ENCODE measurements at regions not wholly inside any gene's neighbourhood (a gene's known extent, or its start where the extent isn't known, plus 50 kb on each side); places are given as distances from the start of the nearest gene placed in this dataset.

DNA sequence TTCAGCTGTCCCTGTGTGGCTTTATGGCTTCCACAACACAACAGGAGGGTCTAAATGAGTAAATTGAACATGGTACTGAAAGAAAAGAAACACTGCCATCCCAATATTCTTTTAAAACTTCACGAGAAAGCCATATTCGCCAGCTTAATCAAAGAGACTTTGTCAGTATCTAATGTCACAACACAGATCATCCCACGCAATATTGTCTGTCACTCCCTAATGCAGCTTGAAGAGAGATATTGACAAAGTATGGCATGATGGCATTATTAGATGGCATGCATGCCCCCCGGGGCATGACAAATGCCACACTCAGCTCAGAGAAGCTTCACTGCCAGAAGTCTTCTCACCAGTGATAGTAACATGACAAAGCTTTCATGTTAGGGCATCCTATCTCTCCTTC, 197.8 kb downstream of the TTC8 start:
- POLR2A ChIA-PET, result no interaction called here
- DNase-seq (ENCODE audit: extremely low spot score), result no peak
- CTCF ChIA-PET, result interaction anchor here (0.9 kb wide), 1 partner anchor 21 kb away, joined by 3 read pairs; no protein-coding TSS in a partner anchor
- TF ChIP-seq, protein P1, sequence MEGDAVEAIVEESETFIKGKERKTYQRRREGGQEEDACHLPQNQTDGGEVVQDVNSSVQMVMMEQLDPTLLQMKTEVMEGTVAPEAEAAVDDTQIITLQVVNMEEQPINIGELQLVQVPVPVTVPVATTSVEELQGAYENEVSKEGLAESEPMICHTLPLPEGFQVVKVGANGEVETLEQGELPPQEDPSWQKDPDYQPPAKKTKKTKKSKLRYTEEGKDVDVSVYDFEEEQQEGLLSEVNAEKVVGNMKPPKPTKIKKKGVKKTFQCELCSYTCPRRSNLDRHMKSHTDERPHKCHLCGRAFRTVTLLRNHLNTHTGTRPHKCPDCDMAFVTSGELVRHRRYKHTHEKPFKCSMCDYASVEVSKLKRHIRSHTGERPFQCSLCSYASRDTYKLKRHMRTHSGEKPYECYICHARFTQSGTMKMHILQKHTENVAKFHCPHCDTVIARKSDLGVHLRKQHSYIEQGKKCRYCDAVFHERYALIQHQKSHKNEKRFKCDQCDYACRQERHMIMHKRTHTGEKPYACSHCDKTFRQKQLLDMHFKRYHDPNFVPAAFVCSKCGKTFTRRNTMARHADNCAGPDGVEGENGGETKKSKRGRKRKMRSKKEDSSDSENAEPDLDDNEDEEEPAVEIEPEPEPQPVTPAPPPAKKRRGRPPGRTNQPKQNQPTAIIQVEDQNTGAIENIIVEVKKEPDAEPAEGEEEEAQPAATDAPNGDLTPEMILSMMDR (IDR thresholded peaks at IDR 0.05; ENCODE audit: control extremely low read depth, extremely low read depth, low read depth, missing control alignments), result no peak

DNA sequence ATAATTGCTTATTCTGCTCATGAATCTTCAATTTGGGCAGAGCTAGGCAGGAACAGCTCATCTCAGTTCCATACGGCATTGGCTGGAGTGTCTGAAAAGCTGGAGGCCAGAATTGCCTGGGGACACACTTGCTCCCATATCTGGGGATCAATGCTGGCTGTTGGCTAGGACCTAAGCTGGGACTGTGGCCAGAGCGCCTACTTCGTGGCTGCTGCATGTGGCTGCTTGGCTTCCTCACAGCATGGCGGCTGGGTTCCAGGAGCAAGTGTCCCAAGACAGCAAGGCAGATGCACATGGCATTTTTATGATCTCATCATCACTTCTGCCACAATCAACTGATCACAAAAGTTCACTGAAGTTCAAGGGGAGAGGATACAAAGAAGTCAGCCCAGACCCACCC, 200.2 kb downstream of the TTC8 start:
- TF ChIP-seq, protein P1 (IDR thresholded peaks at IDR 0.05; ENCODE audit: control extremely low read depth, extremely low read depth, low read depth, missing control alignments), result no peak
- no peak for DNase-seq (ENCODE audit: extremely low spot score)
- ChIA-PET CTCF (interaction anchor here (1.3 kb wide), 1 partner anchor 13 kb away, joined by 4 read pairs; no protein-coding TSS in a partner anchor), POLR2A (no interaction called here)

DNA sequence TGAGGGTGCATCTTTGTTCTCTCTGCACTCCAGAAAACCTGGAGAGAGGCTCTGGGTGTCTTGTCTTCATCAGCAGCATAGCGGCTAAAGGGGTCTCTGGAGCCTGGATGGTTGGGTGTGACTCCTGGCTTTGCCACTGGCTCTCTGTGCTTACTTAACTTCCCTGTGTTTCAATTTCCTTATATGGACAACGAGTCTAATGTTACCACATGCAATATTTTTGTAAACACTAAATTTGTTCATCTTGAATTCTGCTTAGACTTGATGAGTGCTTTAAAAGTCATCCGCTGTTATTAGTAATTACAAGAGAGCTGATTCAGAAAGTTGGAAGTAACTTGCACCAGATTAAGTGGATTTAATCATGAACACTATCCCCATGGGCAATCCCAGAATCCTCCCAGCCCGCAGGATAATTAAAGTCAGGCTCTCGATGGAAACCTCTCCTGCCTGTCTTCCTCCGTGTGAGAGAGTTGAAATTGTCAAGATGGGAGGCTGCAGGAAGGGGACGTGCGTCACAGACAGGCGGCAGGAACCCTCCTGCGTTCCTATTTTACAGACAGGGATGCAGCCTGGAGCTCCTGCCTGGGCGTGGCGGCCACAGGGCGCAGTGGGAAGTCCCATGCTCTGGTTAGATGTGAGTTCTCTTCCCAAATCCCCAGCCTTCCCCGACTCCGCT, 201.2 kb downstream of the TTC8 start:
- TF ChIP-seq, protein P1 (IDR thresholded peaks at IDR 0.05; ENCODE audit: control extremely low read depth, extremely low read depth, low read depth, missing control alignments), result no peak
- POLR2A ChIA-PET, result no interaction called here
- no peak for DNase-seq (ENCODE audit: extremely low spot score)
- CTCF ChIA-PET, result interaction anchor here (1.3 to 4.4 kb wide), 5 partner anchors 9 to 913 kb away, joined by 3 to 42 read pairs (median 6); no protein-coding TSS in a partner anchor

DNA sequence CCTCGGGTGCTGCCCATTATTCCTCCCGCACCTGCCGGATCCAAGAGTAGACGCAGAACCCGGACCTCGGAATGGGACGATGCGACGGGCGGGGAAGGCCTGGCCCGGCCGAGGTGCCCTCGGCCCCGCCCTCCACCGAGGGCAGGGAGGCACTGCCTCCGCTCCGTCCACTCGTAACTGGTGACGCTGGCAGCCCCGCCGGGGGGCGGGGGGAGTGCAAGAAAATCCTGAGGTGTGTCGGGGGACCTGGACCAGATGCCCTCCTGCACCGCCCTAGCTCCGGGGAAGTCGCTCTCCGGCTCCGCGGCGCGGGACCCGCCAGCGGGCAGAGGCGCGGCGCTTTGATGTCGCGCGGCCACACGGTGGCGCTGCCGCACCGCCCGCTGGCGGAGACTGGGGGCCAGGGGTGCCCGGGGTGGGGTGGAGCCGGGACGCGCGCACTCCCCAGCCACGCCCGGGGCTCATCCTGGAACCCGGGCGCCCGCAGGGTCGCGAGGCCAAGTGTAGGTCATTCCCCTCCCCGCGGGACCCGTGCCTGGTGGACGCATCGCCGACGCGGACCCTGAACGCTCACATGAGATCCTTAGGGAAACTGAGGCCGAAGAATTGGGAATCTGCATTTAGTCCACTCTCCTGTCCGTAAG, 202.8 kb downstream of the TTC8 start:
- POLR2A ChIA-PET, result no interaction called here
- DNase-seq (ENCODE audit: extremely low spot score), result peak; percentile 88
- TF ChIP-seq, protein P1 (IDR thresholded peaks at IDR 0.05; ENCODE audit: control extremely low read depth, extremely low read depth, low read depth, missing control alignments), result peak; percentile 85
- CTCF ChIA-PET, result interaction anchor here (0.6 to 4.4 kb wide), 36 partner anchors 8 to 1722 kb away, joined by 3 to 42 read pairs (median 3); partner anchors contain the start of gene PSMC1

DNA sequence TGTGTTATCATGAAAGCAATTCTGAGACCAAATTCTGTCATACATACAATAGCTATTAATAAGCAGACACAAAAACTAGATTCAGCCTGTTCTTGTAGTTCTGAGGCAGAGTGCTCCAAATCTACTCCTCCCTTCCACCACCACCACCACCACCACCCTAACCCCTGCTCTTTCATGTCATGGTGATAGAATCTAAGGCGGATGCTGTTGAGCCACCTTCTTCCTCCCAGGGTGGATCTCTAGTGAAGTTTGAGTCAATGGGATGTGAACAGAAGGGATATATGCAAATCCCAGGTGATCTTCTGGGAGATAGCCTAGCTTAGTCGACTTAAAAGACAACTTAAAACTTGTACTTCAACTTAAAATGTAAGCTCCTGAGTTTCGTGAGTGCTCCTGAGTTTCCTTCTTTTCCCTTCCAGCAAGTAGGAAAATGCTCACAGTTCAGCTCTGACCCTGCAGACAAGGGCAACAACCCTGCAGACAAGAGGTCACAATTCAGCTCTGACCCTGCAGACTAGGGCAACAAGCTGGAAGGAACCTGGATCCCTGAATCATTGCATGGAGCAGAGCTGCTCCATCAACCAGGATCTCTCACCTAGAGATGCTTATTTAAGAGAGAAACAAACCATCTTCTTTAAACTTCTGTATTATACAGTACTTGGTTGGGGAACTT, 204.1 kb downstream of the TTC8 start:
- CTCF ChIA-PET, result interaction anchor here (0.6 to 4.4 kb wide), 13 partner anchors 10 to 945 kb away, joined by 3 to 42 read pairs (median 5); no protein-coding TSS in a partner anchor
- TF ChIP-seq, protein P1 (IDR thresholded peaks at IDR 0.05; ENCODE audit: control extremely low read depth, extremely low read depth, low read depth, missing control alignments), result no peak
- POLR2A ChIA-PET, result no interaction called here
- no peak for DNase-seq (ENCODE audit: extremely low spot score)

DNA sequence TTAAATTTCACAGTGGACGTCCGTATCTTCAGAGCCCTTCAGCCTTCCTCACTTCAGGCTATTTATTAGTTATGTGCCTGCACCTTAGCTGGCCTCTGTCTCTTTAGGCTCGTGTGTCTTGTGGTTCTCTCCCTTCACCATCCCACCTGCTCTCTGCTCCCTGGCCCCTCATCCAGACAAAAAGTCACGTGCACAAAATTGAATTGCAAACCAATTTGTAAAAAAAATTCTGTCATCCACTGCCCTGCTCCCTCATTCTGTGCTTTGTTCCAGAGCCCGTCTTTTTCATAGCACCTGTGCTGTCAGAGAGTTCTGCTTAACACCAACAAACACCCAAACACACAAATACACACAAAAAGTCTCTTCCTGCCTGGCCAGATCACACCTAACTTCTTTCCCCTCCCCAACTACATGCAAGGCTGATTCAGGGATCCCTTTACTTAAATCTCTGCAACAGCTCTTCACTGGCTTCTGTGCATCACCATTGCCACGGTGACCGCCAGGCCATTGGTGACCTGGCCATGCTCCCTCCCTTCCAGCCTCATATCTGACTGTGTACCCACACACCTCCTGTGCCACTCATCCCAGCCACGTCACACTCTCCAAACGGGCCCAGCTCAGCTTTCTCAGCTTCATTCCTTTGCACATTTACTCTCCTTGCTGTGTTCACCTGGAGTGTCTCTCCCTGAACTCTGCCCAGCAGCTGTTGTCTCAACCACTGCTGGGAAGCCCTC, 205.7 kb downstream of the TTC8 start:
- TF ChIP-seq, protein P1 (IDR thresholded peaks at IDR 0.05; ENCODE audit: control extremely low read depth, extremely low read depth, low read depth, missing control alignments), result no peak
- POLR2A ChIA-PET, result no interaction called here
- CTCF ChIA-PET, result interaction anchor here (0.7 kb wide), 1 partner anchor 9 kb away, joined by 3 read pairs; no protein-coding TSS in a partner anchor
- DNase-seq (ENCODE audit: extremely low spot score), result no peak
